AG09319 (cell line): ENCODE measurements at regions not wholly inside any gene's neighbourhood (a gene's known extent, or its start where the extent isn't known, plus 50 kb on each side); places are given as distances from the start of the nearest gene placed in this dataset.

Source experiments
- DNase-seq: peaks from one replicate; pipeline ENCODE4 v3.0.0-alpha.2; 2010; ENCODE audit warnings: low read depth; ENCODE audit errors: extremely low read depth
- TF ChIP-seq, protein P1 (sequence below): IDR thresholded peaks from 2 replicates; pipeline ENCODE4 v1.5.1; 2011; ENCODE audit warnings: low read depth, mild to moderate bottlenecking, inconsistent platforms, low read length, moderate library complexity

DNA sequence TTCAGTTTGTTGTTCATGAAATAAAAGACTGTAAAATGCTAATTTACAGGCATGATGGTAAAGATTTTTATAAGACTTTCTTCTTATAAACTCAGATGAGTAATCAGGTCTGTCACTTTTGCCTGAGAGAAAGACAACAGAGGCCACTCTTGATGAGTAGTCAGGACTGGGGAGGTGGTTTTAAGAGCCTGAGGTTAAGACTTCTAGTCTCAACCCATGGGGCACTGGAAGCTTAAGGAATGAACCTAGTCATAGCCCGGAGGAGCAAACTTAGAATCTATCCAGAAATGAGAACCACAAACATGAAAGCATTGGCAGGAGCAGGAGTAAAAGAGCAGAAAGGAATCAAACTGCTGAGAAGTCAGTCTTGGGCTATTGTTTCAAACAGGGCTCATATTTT is 846.3 kb upstream of the ARPP21 start:
- no peak for DNase-seq
- TF ChIP-seq, protein P1, sequence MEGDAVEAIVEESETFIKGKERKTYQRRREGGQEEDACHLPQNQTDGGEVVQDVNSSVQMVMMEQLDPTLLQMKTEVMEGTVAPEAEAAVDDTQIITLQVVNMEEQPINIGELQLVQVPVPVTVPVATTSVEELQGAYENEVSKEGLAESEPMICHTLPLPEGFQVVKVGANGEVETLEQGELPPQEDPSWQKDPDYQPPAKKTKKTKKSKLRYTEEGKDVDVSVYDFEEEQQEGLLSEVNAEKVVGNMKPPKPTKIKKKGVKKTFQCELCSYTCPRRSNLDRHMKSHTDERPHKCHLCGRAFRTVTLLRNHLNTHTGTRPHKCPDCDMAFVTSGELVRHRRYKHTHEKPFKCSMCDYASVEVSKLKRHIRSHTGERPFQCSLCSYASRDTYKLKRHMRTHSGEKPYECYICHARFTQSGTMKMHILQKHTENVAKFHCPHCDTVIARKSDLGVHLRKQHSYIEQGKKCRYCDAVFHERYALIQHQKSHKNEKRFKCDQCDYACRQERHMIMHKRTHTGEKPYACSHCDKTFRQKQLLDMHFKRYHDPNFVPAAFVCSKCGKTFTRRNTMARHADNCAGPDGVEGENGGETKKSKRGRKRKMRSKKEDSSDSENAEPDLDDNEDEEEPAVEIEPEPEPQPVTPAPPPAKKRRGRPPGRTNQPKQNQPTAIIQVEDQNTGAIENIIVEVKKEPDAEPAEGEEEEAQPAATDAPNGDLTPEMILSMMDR = no peak

DNA sequence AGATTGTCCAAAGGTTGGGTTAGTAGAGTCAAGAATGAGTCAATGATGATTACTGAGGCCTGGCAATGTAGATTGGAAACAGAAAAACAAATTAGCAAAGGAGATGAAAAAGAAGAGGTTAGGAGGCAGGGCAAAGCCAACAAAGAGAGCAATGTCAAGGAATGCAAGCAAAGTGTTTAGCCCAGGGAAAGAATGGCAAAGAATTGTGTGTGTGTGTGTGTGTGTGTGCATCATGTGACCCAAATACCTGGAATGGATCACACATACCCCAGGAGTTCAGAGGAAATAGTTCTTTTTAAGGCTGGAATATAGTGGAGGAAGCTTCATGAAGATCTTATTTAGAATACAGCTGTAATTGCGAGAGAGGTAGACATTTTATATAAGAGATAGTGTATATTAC is 831.7 kb upstream of the ARPP21 start:
- DNase-seq = no peak
- TF ChIP-seq, protein P1 = no peak

DNA sequence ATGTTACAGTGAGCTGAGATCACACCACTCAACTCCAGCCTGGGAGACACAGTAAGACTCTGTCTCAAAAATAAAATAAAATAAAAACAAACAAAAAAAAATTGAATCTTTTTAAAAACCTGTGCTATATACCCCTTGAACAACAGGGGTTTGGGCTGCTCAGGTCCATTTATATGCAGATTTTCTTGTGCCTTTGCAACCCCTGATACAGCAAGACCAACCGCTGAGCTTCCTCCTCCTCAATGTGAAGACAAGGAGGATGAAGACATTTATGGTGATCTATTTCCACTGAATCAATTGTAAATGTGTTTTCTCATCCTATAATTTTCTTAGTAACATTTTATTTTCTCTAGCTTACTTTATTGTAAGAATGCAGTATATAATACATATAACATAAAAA is 831.0 kb upstream of the ARPP21 start:
- no peak for DNase-seq
- TF ChIP-seq, protein P1 = no peak

DNA sequence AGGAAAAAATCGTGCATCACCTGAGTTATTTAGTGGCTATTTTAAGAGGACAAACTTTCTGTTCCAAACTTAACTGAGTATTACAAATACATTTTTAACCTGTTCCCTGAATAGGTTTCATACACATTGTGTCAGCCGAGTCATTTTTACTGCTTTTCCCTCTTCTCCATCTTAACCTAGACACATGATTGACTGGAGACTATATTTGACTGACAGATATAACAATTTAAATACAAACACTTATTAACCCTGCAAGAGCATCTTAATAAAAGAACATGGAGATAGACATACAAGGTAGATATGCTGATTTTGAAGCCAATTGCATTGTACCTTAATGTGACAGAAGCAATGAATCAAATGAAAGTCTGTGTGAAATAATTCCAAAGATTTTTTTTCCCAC is 810.5 kb upstream of the ARPP21 start:
- TF ChIP-seq, protein P1 = no peak

DNA sequence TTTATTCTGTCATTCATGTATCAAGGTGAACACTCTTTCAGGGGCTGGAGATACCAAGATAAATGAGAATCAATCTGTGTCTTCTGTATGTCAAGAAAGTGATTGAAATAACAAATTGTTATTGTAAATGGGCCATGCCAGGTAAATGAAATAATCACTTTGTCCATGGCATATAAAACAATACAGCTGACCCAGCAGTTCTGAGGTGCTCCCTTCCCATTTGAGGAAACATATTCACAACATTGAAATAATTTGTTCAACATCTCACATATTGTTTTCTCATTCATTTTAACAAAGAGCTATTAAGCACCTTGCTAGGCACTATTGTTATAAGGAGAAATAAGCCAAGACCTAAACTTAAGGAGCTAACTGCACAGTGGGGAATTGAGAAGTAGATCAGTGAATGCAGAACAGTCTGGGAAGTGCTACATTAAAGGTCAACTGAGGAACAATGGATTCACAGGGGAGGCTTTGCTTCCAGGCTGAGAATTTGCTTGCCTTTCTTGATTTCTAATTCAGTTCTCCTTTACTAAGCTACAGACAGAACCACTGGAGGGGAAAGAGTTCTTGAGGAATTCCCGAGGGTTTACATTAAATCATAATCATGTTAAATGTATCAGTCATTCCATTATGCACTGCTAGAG is 806.3 kb upstream of the ARPP21 start:
- no peak for DNase-seq
- TF ChIP-seq, protein P1 = no peak

More for the DNA sequence above, 810.5 kb upstream of the ARPP21 start:
- no peak for DNase-seq

DNA sequence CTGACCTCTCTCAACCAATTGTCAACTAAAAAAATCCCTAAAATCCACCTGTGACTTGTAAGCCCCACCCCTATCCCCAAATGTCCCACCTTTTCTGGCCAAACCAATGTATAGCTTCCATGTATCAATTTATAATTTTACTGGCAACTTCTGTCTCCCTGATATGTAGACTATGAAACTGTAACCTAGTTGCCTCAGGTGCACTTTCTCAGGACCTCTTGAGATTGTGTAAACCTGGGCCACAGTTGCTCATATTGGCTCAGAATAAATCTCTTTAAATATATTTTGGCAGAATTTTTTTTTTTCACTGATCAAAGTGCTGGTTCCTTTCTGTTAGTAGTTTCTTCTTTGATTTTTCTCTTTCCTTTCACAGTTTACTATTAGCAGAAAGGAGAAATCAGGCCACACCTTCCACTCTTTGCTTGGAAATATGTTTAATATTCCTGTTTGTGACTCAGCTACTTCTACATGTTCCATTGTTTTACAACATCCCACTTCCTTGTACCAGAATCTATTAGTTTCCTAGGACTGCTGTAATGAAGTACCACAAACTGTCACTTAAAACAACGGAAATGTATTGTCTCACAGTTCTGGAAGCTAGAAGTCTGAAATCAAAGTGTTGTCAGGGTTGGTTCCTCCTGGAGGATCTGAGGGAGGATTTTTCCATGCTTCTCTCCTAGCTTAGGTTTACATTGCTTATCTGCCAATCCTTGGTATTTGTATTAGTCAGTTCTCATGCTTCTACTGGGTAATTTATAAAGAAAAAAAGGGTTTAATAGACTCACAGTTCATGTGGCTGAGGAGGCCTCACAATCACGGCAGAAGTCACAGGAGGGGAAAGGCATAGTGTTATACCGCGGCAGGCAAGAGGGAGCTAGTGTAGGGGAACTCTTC is 801.2 kb upstream of the ARPP21 start:
- no peak for DNase-seq

More for the DNA sequence above, 801.2 kb upstream of the ARPP21 start:
- TF ChIP-seq, protein P1 = no peak
